Transverse colon (tissue), 4 donors: ENCODE measurements at regions not wholly inside any gene's neighbourhood (a gene's known extent, or its start where the extent isn't known, plus 50 kb on each side); places are given as distances from the start of the nearest gene placed in this dataset.

Source experiments
- CTCF ChIP-seq, 5 experiments: fragments of 200-600 bp in 3 of 5; fragments of 450-650 bp in 2 of 5; sonication (generic) in 3 of 5; IDR thresholded peaks; 1 replicate in 2 of 5; 2 replicates in 3 of 5; pipeline ENCODE4 v1.5.1; 2016 to 2017; ENCODE audit warnings: antibody characterized with exemption in 5 of 5, inconsistent platforms in 3 of 5, mild to moderate bottlenecking in 2 of 5, moderate library complexity in 1 of 5
- POLR2AphosphoS5 ChIP-seq, 3 donors: sonication (generic); formaldehyde crosslinking; IDR thresholded peaks; one replicate each; pipeline ENCODE4 v1.6.1; 2016; ENCODE audit warnings: antibody characterized with exemption in 3 of 3

GRCh38 chr18:11425211-11425610, 184.2 kb upstream of the SLC35G4 start:
- no peak for TF ChIP-seq POLR2AphosphoS5 (IDR thresholded peaks at IDR 0.05)
- TF ChIP-seq CTCF (IDR thresholded peaks at IDR 0.05): no peak
